ENCODE measurements at regions not wholly inside any gene's neighbourhood (a gene's known extent, or its start where the extent isn't known, plus 50 kb on each side); places are given as distances from the start of the nearest gene placed in this dataset.
A peak's percentile ranks its signal among the peaks of the same experiment; 100 is the strongest.
"Not testable (repeated sequence)": the region's sequence is repeated elsewhere in the genome, so short reads cannot be mapped to it uniquely, and the experiment has no call there.

GRCh38 chrX:146581981-146582712 is 227.4 kb upstream of the CXorf51B start:
- no peak for DNase-seq (ENCODE audit: low spot score)

- DNase-seq (ENCODE audit: low spot score) = no peak
Observed at GRCh38 chrX:146602246-146602645, 207.3 kb upstream of the CXorf51B start.

- DNase-seq (ENCODE audit: low spot score) = no peak
Observed at GRCh38 chrX:146604196-146604595, 205.4 kb upstream of the CXorf51B start.

GRCh38 chrX:146614663-146615478 is 194.7 kb upstream of the CXorf51B start:
- no peak for DNase-seq (ENCODE audit: low spot score)

- no peak for DNase-seq (ENCODE audit: low spot score)
Observed at GRCh38 chrX:146615628-146616348, 193.8 kb upstream of the CXorf51B start.

GRCh38 chrX:146619943-146620342 is 189.6 kb upstream of the CXorf51B start:
- DNase-seq (ENCODE audit: low spot score) = not testable (repeated sequence)

- no peak for DNase-seq (ENCODE audit: low spot score)
Observed at GRCh38 chrX:146658379-146658778, 151.2 kb upstream of the CXorf51B start.

- DNase-seq (ENCODE audit: low spot score) = peak; percentile 45
Observed at GRCh38 chrX:146707781-146708180, 101.8 kb upstream of the CXorf51B start.

GRCh38 chrX:146708866-146709265 is 100.7 kb upstream of the CXorf51B start:
- DNase-seq (ENCODE audit: low spot score) = not testable (repeated sequence)

- DNase-seq (ENCODE audit: low spot score) = no peak
Observed at GRCh38 chrX:146754268-146754667, 55.3 kb upstream of the CXorf51B start.

GRCh38 chrX:146755214-146755613 is 54.4 kb upstream of the CXorf51B start:
- no peak for DNase-seq (ENCODE audit: low spot score)
